Activated naive CD4-positive, alpha-beta T cell treated with anti-CD3 and anti-CD28 coated beads for 36 hours (primary cell): ENCODE measurements at regions not wholly inside any gene's neighbourhood (a gene's known extent, or its start where the extent isn't known, plus 50 kb on each side); places are given as distances from the start of the nearest gene placed in this dataset.

Experiments
- CTCF ChIA-PET: fragments of 350-600 bp; sonication (Branson Sonifier 250); formaldehyde crosslinking; loops from one replicate; lab custom pipeline; 2021; ENCODE audit warnings: antibody characterized with exemption; lab: Charles Lee
- DNase-seq: peaks from one replicate; pipeline ENCODE4 v3.0.0-alpha.2; 2020
- H3K27ac Mint-ChIP-seq: one replicate; pipeline ENCODE4 v1.8.0; 2021; ENCODE audit warnings: mild to moderate bottlenecking, mixed read lengths
- H3K27me3 Mint-ChIP-seq: one replicate; pipeline ENCODE4 v1.8.0; 2021; ENCODE audit warnings: low read depth, mixed read lengths
- H3K36me3 Mint-ChIP-seq: one replicate; pipeline ENCODE4 v1.8.0; 2021; ENCODE audit warnings: low read depth, mixed read lengths
- H3K4me1 Mint-ChIP-seq: one replicate; pipeline ENCODE4 v1.8.0; 2021; ENCODE audit warnings: low read depth, mixed read lengths
- H3K4me3 Mint-ChIP-seq: one replicate; pipeline ENCODE4 v1.8.0; 2021; ENCODE audit warnings: mild to moderate bottlenecking, moderate library complexity, mixed read lengths
- H3K9me3 Mint-ChIP-seq: one replicate; pipeline ENCODE4 v1.8.0; 2021; ENCODE audit warnings: mixed read lengths
- intact Hi-C: fragments of 100-400 bp; cut with micrococcal nuclease; formaldehyde crosslinking; loops from one replicate; pipeline ENCODE4 v1.15.1; 2023

DNA sequence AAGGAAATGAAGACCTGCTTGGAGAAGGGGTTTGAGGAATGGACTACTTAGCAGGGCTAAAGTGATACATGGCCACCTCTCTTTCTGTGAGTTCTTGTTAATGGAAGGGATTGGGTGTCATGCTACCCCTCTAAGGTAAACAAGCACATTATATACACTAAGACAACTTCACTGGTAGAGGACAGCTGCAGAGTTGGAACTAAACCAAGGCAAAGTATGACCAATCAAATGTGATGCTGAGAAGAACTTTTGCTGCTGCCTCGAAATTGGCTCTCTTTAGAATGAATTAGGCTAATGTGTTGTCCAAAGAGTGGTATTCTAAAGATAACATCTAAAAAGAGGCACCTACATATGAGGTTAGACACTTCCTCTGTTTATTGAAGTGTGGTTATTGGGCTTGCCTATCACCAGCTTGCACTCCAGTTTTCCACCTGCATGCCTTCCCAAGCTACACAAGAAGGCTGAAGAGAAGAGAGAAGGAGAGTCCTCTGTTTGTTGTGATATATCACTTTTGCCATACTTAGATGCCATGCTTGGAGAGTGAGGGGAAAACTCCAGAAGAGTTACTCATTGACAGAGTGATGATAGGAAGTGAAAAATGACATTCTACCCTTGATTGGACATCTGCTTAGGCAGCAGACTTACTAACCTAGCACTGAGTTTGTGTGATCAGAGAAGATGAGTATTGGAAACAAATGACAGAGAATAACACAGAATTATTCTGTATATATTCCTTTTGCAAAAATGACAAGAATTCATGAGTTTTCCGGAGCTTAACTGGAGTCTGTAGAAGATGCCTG lies 536.1 kb downstream of the ZNF608 start:
- Mint-ChIP-seq H3K36me3 (peaks cover 1% of the 10 kb centered on the region), H3K27me3 (no peaks in the 10 kb centered on the region), H3K4me1 (no peaks in the 10 kb centered on the region), H3K9me3 (peaks cover 8% of the 10 kb centered on the region), H3K4me3 (no peak overlapping the region), H3K27ac (no peak overlapping the region)
- CTCF ChIA-PET: no interaction called here
- intact Hi-C loops: no loop called here
- DNase-seq: no peak

GRCh38 chr5:124207118-124207517 lies 539.3 kb downstream of the ZNF608 start:
- intact Hi-C loops: no loop called here
- CTCF ChIA-PET: no interaction called here
- no peak overlapping the region for H3K4me3 Mint-ChIP-seq
- H3K4me1 Mint-ChIP-seq: no peaks in the 10 kb centered on the region
- peaks cover 2% of the 10 kb centered on the region for H3K36me3 Mint-ChIP-seq
- peaks cover 7% of the 10 kb centered on the region for H3K9me3 Mint-ChIP-seq
- DNase-seq: no peak
- no peak overlapping the region for H3K27ac Mint-ChIP-seq
- H3K27me3 Mint-ChIP-seq: no peaks in the 10 kb centered on the region

DNA sequence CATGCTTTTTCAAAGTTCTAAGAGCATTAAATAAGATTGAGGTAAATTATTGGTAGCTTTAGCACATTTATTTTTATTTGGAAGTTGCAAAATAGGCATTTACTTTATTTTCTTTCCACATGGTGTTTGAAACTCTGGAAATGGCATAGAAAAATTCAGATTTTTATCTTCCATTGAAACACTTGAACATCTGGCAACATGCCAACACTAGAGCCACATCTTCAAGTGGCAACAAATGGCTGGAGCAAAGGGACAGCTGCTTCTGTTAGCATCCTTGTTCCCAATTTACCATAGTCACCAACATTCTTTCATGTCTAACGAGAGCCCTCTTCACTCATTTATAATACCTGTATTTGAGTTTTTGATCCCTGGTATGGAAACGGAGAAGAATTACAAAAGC lies 539.9 kb downstream of the ZNF608 start:
- CTCF ChIA-PET: no interaction called here
- Mint-ChIP-seq H3K27me3 (no peaks in the 10 kb centered on the region), H3K27ac (no peak overlapping the region), H3K4me3 (no peak overlapping the region), H3K4me1 (no peaks in the 10 kb centered on the region), H3K36me3 (peaks cover 2% of the 10 kb centered on the region), H3K9me3 (peaks cover 7% of the 10 kb centered on the region)
- no peak for DNase-seq
- intact Hi-C loops: no loop called here

DNA sequence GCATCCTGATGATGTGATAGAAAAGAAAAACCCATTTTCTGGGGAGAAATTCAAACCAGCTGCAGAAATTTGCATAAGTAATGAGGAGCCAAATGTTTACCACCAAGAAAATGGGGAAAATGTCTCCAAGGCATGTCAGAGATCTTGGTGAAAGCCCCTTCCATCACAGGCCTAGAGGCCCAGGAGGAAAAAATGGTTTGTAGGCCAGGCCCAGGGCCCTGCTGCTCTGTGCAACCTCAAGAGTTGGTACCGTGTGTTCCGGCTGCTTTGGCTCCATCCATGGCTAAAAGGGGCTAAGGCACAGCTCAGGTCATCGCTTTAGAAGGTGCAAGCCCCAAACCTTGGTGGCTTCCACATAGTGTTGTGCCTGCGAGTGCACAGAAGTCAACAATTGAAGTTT lies 543.1 kb downstream of the ZNF608 start:
- no peak for DNase-seq
- H3K27ac Mint-ChIP-seq: no peak overlapping the region
- CTCF ChIA-PET: no interaction called here
- intact Hi-C loops: no loop called here
- no peak overlapping the region for H3K4me3 Mint-ChIP-seq
- H3K27me3 Mint-ChIP-seq: no peaks in the 10 kb centered on the region
- H3K9me3 Mint-ChIP-seq: peaks cover 7% of the 10 kb centered on the region
- H3K36me3 Mint-ChIP-seq: peaks cover 2% of the 10 kb centered on the region
- H3K4me1 Mint-ChIP-seq: no peaks in the 10 kb centered on the region

- no peaks in the 10 kb centered on the region for H3K4me1 Mint-ChIP-seq
- DNase-seq: no peak
- peaks cover 7% of the 10 kb centered on the region for H3K9me3 Mint-ChIP-seq
- intact Hi-C loops: no loop called here
- H3K27ac Mint-ChIP-seq: no peak overlapping the region
- no peaks in the 10 kb centered on the region for H3K27me3 Mint-ChIP-seq
- H3K36me3 Mint-ChIP-seq: peaks cover 2% of the 10 kb centered on the region
- H3K4me3 Mint-ChIP-seq: no peak overlapping the region
- CTCF ChIA-PET: no interaction called here
Observed at GRCh38 chr5:124200381-124200780, 546.1 kb downstream of the ZNF608 start.

GRCh38 chr5:124199893-124200292 lies 546.5 kb downstream of the ZNF608 start:
- Mint-ChIP-seq H3K27ac (no peak overlapping the region), H3K36me3 (peaks cover 2% of the 10 kb centered on the region), H3K9me3 (peaks cover 7% of the 10 kb centered on the region), H3K4me3 (no peak overlapping the region), H3K4me1 (no peaks in the 10 kb centered on the region), H3K27me3 (no peaks in the 10 kb centered on the region)
- intact Hi-C loops: no loop called here
- CTCF ChIA-PET: no interaction called here
- no peak for DNase-seq

- DNase-seq: no peak
- H3K36me3 Mint-ChIP-seq: no peaks in the 10 kb centered on the region
- no peaks in the 10 kb centered on the region for H3K4me1 Mint-ChIP-seq
- H3K27me3 Mint-ChIP-seq: no peaks in the 10 kb centered on the region
- no peak overlapping the region for H3K4me3 Mint-ChIP-seq
- CTCF ChIA-PET: no interaction called here
- intact Hi-C loops: no loop called here
- peaks cover 2% of the 10 kb centered on the region for H3K9me3 Mint-ChIP-seq
- H3K27ac Mint-ChIP-seq: no peak overlapping the region
Observed at GRCh38 chr5:124195411-124195810, 551.0 kb downstream of the ZNF608 start.

- no peaks in the 10 kb centered on the region for H3K27me3 Mint-ChIP-seq
- intact Hi-C loops: no loop called here
- no peaks in the 10 kb centered on the region for H3K4me1 Mint-ChIP-seq
- no peak overlapping the region for H3K27ac Mint-ChIP-seq
- H3K36me3 Mint-ChIP-seq: no peaks in the 10 kb centered on the region
- H3K4me3 Mint-ChIP-seq: no peak overlapping the region
- CTCF ChIA-PET: no interaction called here
- H3K9me3 Mint-ChIP-seq: peaks cover 2% of the 10 kb centered on the region
- no peak for DNase-seq
Observed at GRCh38 chr5:124194282-124194681, 552.2 kb downstream of the ZNF608 start.

- Mint-ChIP-seq H3K27me3 (no peaks in the 10 kb centered on the region), H3K9me3 (peaks cover 2% of the 10 kb centered on the region), H3K36me3 (no peaks in the 10 kb centered on the region), H3K4me1 (no peaks in the 10 kb centered on the region), H3K4me3 (no peak overlapping the region), H3K27ac (no peak overlapping the region)
- CTCF ChIA-PET: no interaction called here
- intact Hi-C loops: no loop called here
- no peak for DNase-seq
Observed at GRCh38 chr5:124193371-124193789, 553.1 kb downstream of the ZNF608 start.

GRCh38 chr5:124192716-124193115 lies 553.7 kb downstream of the ZNF608 start:
- H3K4me1 Mint-ChIP-seq: no peaks in the 10 kb centered on the region
- peaks cover 2% of the 10 kb centered on the region for H3K9me3 Mint-ChIP-seq
- H3K4me3 Mint-ChIP-seq: no peak overlapping the region
- H3K27me3 Mint-ChIP-seq: no peaks in the 10 kb centered on the region
- no peaks in the 10 kb centered on the region for H3K36me3 Mint-ChIP-seq
- intact Hi-C loops: no loop called here
- no peak overlapping the region for H3K27ac Mint-ChIP-seq
- CTCF ChIA-PET: no interaction called here
- DNase-seq: no peak

DNA sequence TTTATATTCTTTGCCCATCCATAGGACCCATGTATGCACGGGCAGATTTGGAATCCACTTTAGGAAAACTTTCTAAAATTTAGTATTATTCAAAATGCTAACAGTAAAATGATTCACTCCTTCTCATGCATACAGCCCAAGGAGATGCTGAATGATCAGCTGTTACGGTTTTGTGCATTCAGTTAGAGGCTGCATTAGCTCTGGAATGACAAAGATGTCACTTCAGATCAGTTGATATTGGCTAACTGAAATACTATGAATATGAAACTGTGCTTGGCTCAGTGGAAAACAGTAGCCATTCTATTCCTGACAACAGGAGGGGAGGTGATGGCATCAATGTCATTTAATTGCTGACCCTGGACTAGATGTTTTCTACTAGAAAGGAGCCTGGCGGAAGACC lies 560.7 kb downstream of the ZNF608 start:
- H3K36me3 Mint-ChIP-seq: no peaks in the 10 kb centered on the region
- DNase-seq: no peak
- no peak overlapping the region for H3K27ac Mint-ChIP-seq
- CTCF ChIA-PET: no interaction called here
- H3K27me3 Mint-ChIP-seq: no peaks in the 10 kb centered on the region
- no peak overlapping the region for H3K4me3 Mint-ChIP-seq
- intact Hi-C loops: no loop called here
- H3K9me3 Mint-ChIP-seq: no peaks in the 10 kb centered on the region
- no peaks in the 10 kb centered on the region for H3K4me1 Mint-ChIP-seq

DNA sequence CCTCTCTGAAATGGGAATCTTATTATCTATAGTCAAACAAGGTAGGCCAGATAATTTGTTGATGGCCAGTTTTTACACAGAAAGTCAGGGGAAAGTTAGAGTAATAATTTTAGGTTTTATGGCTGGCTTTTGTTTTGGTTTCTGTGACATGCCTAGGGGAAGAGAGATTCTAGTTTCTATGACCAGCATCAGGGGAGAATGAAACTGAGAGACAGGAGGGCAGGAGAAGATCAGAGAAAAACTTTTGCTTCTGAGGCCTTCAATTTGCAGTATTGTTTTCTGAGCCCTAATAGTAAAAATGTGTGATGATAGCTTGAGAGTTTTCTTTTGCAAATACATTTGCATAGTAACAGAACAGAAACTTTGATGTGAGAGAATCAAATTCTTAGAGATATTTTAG lies 564.3 kb downstream of the ZNF608 start:
- H3K27me3 Mint-ChIP-seq: no peaks in the 10 kb centered on the region
- H3K9me3 Mint-ChIP-seq: no peaks in the 10 kb centered on the region
- CTCF ChIA-PET: no interaction called here
- no peak overlapping the region for H3K27ac Mint-ChIP-seq
- H3K4me3 Mint-ChIP-seq: no peak overlapping the region
- DNase-seq: no peak
- no peaks in the 10 kb centered on the region for H3K36me3 Mint-ChIP-seq
- intact Hi-C loops: no loop called here
- no peaks in the 10 kb centered on the region for H3K4me1 Mint-ChIP-seq

- no peak overlapping the region for H3K27ac Mint-ChIP-seq
- CTCF ChIA-PET: no interaction called here
- H3K4me3 Mint-ChIP-seq: no peak overlapping the region
- H3K36me3 Mint-ChIP-seq: no peaks in the 10 kb centered on the region
- DNase-seq: no peak
- H3K27me3 Mint-ChIP-seq: no peaks in the 10 kb centered on the region
- no peaks in the 10 kb centered on the region for H3K4me1 Mint-ChIP-seq
- intact Hi-C loops: no loop called here
- peaks cover 2% of the 10 kb centered on the region for H3K9me3 Mint-ChIP-seq
Observed at GRCh38 chr5:124180875-124181461, 565.5 kb downstream of the ZNF608 start.
